CD14-positive monocyte (primary cell): ENCODE measurements at regions not wholly inside any gene's neighbourhood (a gene's known extent, or its start where the extent isn't known, plus 50 kb on each side); places are given as distances from the start of the nearest gene placed in this dataset.

Experiments
- DNase-seq, 3 donors: peaks; one replicate each; pipeline ENCODE4 v3.0.0-alpha.2; 2011 to 2022
- H2AFZ ChIP-seq: 2 replicates; pipeline ENCODE4 v1.6.0; 2012; ENCODE audit warnings: mild to moderate bottlenecking, low read depth, low read length, inconsistent platforms; ENCODE audit not compliant: insufficient read depth, poor library complexity, severe bottlenecking
- H3K27ac ChIP-seq, 2 donors: 1 replicate in 1 of 2; 2 replicates in 1 of 2; pipeline ENCODE4 v1.5.1; 2012 to 2013; ENCODE audit warnings: low read length in 2 of 2, control low read depth in 1 of 2, inconsistent platforms in 1 of 2, low read depth in 1 of 2, mild to moderate bottlenecking in 1 of 2
- H3K27me3 ChIP-seq, 2 donors: one replicate each; pipeline versions ENCODE4 v1.6.0 to v1.6.1; 2011 to 2013; ENCODE audit warnings: low read length in 2 of 2; ENCODE audit not compliant: control insufficient read depth in 2 of 2, insufficient read depth in 2 of 2
- H3K36me3 ChIP-seq, 2 donors: replicated peaks in 1 of 2; 1 replicate in 1 of 2; 2 replicates in 1 of 2; pipeline versions ENCODE4 v1.5.1 to v1.6.1; 2012 to 2013; ENCODE audit warnings: low read length in 2 of 2, control low read depth in 1 of 2, inconsistent platforms in 1 of 2, mild to moderate bottlenecking in 1 of 2; ENCODE audit not compliant: insufficient read depth in 2 of 2, control insufficient read depth in 1 of 2
- H3K4me1 ChIP-seq, 2 donors: 1 replicate in 1 of 2; 2 replicates in 1 of 2; pipeline versions ENCODE4 v1.5.1 to v1.6.1; 2012 to 2013; ENCODE audit warnings: low read length in 2 of 2, control low read depth in 1 of 2, inconsistent platforms in 1 of 2, mild to moderate bottlenecking in 1 of 2, moderate library complexity in 1 of 2; ENCODE audit not compliant: insufficient read depth in 2 of 2, control insufficient read depth in 1 of 2
- H3K4me2 ChIP-seq: replicated peaks from 2 replicates; pipeline ENCODE3; 2012; ENCODE audit warnings: low read length, moderate library complexity, mild to moderate bottlenecking; ENCODE audit not compliant: poor library complexity, severe bottlenecking; ENCODE audit errors: extremely low read depth
- H3K4me3 ChIP-seq, 3 experiments: fragments of 200-600 bp in 1 of 3; sonication (generic) in 1 of 3; replicated peaks in 1 of 3; 1 replicate in 2 of 3; 2 replicates in 1 of 3; pipeline ENCODE4 v1.5.1; 2011 to 2013; ENCODE audit warnings: low read length in 3 of 3, mild to moderate bottlenecking in 3 of 3, control low read depth in 2 of 3, low read depth in 2 of 3, inconsistent platforms in 1 of 3, moderate library complexity in 1 of 3
- H3K79me2 ChIP-seq: 2 replicates; pipeline ENCODE4 v1.6.0; 2012; ENCODE audit warnings: mild to moderate bottlenecking, control low read depth, inconsistent platforms, low read length, moderate library complexity; ENCODE audit not compliant: insufficient read depth
- H3K9ac ChIP-seq: 2 replicates; pipeline ENCODE4 v1.6.0; 2017; ENCODE audit warnings: low read length, mild to moderate bottlenecking; ENCODE audit not compliant: insufficient read depth, poor library complexity, severe bottlenecking
- H3K9me3 ChIP-seq, 2 donors: replicated peaks in 1 of 2; 1 replicate in 1 of 2; 2 replicates in 1 of 2; pipeline versions ENCODE4 v1.5.1 to v1.6.1; 2012 to 2013; ENCODE audit warnings: low read length in 2 of 2, control low read depth in 1 of 2; ENCODE audit not compliant: control insufficient read depth in 1 of 2, insufficient read depth in 1 of 2
- H4K20me1 ChIP-seq: 2 replicates; pipeline ENCODE4 v1.6.0; 2012; ENCODE audit warnings: mild to moderate bottlenecking, low read length, control low read depth, moderate library complexity; ENCODE audit not compliant: insufficient read depth
- H3K27ac Mint-ChIP-seq, 7 donors: one replicate each; pipeline ENCODE4 v1.8.0; 2020; ENCODE audit warnings: mild to moderate bottlenecking in 7 of 7, mixed read lengths in 7 of 7, moderate library complexity in 6 of 7, inconsistent platforms in 2 of 7
- H3K27me3 Mint-ChIP-seq, 3 donors: one replicate each; pipeline ENCODE4 v1.8.0; 2021 to 2022; ENCODE audit warnings: low read depth in 3 of 3, mild to moderate bottlenecking in 3 of 3, mixed read lengths in 3 of 3, moderate library complexity in 3 of 3, inconsistent platforms in 1 of 3
- H3K36me3 Mint-ChIP-seq, 2 donors: one replicate each; pipeline ENCODE4 v1.8.0; 2020; ENCODE audit warnings: mixed read lengths in 2 of 2, inconsistent platforms in 1 of 2, mild to moderate bottlenecking in 1 of 2
- H3K4me1 Mint-ChIP-seq: one replicate; pipeline ENCODE4 v1.8.0; 2020; ENCODE audit warnings: mild to moderate bottlenecking, mixed read lengths
- H3K4me3 Mint-ChIP-seq, 2 donors: one replicate each; pipeline ENCODE4 v1.8.0; 2020; ENCODE audit warnings: mild to moderate bottlenecking in 2 of 2, mixed read lengths in 2 of 2, moderate library complexity in 1 of 2
- H3K9me3 Mint-ChIP-seq, 7 donors: one replicate each; pipeline ENCODE4 v1.8.0; 2020 to 2022; ENCODE audit warnings: mixed read lengths in 7 of 7, mild to moderate bottlenecking in 6 of 7, moderate library complexity in 6 of 7, inconsistent platforms in 2 of 7
- CTCF ChIP-seq: fragments of 200-600 bp; IDR thresholded peaks from one replicate; pipeline ENCODE4 v1.8.0; 2022; ENCODE audit warnings: antibody characterized with exemption, mild to moderate bottlenecking
- WGBS: methylation state at CpG from one replicate; pipeline ENCODE4 v1.1.5; 2013; ENCODE audit warnings: missing lambda C conversion rate; ENCODE audit not compliant: insufficient coverage; 5-methylcytosine and 5-hydroxymethylcytosine counted together
- intact Hi-C, 2 donors: fragments of 100-400 bp; cut with micrococcal nuclease; formaldehyde crosslinking; loops; one replicate each; pipeline versions ENCODE4 v1.15.0 to v1.15.1; 2023

DNA sequence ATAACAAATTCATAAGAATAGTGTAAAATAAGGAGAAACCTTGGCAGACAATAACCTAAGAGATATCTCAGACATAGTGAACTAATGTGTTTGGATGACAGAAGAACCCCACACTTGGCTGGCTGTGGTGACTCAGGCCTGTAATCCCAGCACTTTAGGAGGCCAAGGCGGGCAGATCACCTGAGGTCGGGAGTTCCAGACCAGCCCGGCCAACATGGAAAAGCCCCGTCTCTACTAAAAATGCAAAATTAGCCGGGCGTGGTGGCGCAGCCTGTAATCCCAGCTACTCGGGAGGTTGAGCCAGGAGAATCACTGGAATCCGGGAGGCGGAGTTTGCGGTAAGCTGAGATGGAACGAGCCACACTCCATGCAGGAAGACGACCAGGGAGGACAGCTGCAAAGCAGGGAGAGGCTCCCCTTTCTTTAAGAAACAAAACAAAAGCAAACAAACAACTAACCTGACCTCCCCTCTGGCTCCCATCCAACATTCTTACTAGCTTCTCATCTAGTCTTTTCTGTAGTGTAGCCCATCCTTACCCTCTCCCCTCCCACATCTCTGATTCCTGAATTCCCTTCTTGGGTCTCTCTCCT lies 84.2 kb downstream of the ZNF280B start:
- Mint-ChIP-seq H3K4me3 (no peak overlapping the region), H3K9me3 (peaks cover 0 to 3% (median 0%) of the 10 kb centered on the region in 7 donors), H3K4me1 (no peaks in the 10 kb centered on the region), H3K36me3 (no peaks in the 10 kb centered on the region), H3K27ac (no peak overlapping the region), H3K27me3 (peaks cover 11 to 20% (median 15%) of the 10 kb centered on the region in 3 donors)
- intact Hi-C loops: no loop called here
- no peak for DNase-seq
- Histone ChIP-seq H3K9ac (no peak overlapping the region), H3K79me2 (no peaks in the 10 kb centered on the region), H3K27me3 (peaks cover 7 to 10% of the 10 kb centered on the region in 2 donors), H3K36me3 (no peaks in the 10 kb centered on the region), H3K9me3 (no peaks in the 10 kb centered on the region), H4K20me1 (no peaks in the 10 kb centered on the region), H3K27ac (no peak overlapping the region), H3K4me3 (no peak overlapping the region), H2AFZ (no peak overlapping the region), H3K4me1 (no peaks in the 10 kb centered on the region), H3K4me2 (no peak overlapping the region)
- TF ChIP-seq CTCF: no peak
- 94% methylated on average over 11 of the region's 13 CpGs for WGBS

- Histone ChIP-seq H3K36me3 (no peaks in the 10 kb centered on the region), H3K4me2 (no peak overlapping the region), H3K4me3 (no peak overlapping the region), H2AFZ (no peak overlapping the region), H3K4me1 (no peaks in the 10 kb centered on the region), H3K9me3 (no peaks in the 10 kb centered on the region), H3K27me3 (peaks cover 5 to 6% of the 10 kb centered on the region in 2 donors), H3K9ac (no peak overlapping the region), H4K20me1 (no peaks in the 10 kb centered on the region), H3K79me2 (no peaks in the 10 kb centered on the region), H3K27ac (no peak overlapping the region)
- WGBS: 100% methylated on average over 1 of the region's 3 CpGs
- H3K9me3 Mint-ChIP-seq: peaks cover 0 to 3% (median 0%) of the 10 kb centered on the region in 7 donors
- no peak for DNase-seq
- H3K27me3 Mint-ChIP-seq: peaks cover 7 to 18% (median 15%) of the 10 kb centered on the region in 3 donors
- no peak overlapping the region for H3K4me3 Mint-ChIP-seq
- no peak overlapping the region for H3K27ac Mint-ChIP-seq
- TF ChIP-seq CTCF: no peak
- intact Hi-C loops: no loop called here
- H3K36me3 Mint-ChIP-seq: no peaks in the 10 kb centered on the region
- H3K4me1 Mint-ChIP-seq: no peaks in the 10 kb centered on the region
Measured at GRCh38 chr22:22424956-22425355, 83.6 kb downstream of the ZNF280B start.
